ENCODE measurements at regions not wholly inside any gene's neighbourhood (a gene's known extent, or its start where the extent isn't known, plus 50 kb on each side); places are given as distances from the start of the nearest gene placed in this dataset.

DNA sequence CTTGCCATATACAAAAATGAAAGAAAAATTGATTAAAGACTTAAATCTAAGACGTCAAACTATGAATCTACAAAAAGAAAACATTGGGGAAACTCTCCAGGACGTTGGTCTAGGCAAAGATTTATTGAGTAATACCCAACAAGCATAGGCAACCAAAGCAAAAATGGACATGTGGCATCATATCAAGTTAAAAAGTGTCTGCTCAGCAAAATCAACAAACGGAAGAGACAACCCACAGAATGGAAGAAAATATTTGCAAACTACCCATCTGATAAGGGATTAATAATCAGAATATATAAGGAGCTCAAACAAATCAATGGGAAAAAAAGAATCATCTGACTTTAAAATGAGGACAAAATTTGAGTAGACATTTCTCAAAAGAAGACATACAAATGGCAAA, 160.9 kb downstream of the DCLK3 start:
- H3K79me2 ChIP-seq (ENCODE audit: control insufficient read depth, insufficient read depth, low read length) = no peaks in the 10 kb centered on the region
- ATAC-seq (no peak), DNase-seq (ENCODE audit: low read depth, low spot score) (no peak), FAIRE-seq (no peak)
- intact Hi-C loops (cut with micrococcal nuclease; ENCODE audit: unreplicated experiment) (no loop called here), in situ Hi-C loops (cut with MboI) (no loop called here)
- H2AFZ ChIP-seq (ENCODE audit: control insufficient read depth, low read depth, low read length) = no peak overlapping the region
- no peaks in the 10 kb centered on the region for H3K4me1 ChIP-seq (ENCODE audit: control insufficient read depth, insufficient read depth, low read length)
- no peak overlapping the region for H3K4me2 ChIP-seq (ENCODE audit: control insufficient read depth, insufficient read depth)
- ChIA-PET SMC1A (ENCODE audit: uncharacterized antibody, unreplicated experiment) (interaction anchor here (0.6 kb wide), 1 partner anchor 668 kb away, joined by 3 read pairs; no protein-coding TSS in a partner anchor), POLR2A (no interaction called here), CTCF (no interaction called here), RAD21 (ENCODE audit: unreplicated experiment) (no interaction called here)
- no TSS peak for BruUV-seq (replicated peaks)
- H3K9me3 ChIP-seq (replicated peaks; ENCODE audit: control insufficient read depth, insufficient read depth, low read length) = no peaks in the 10 kb centered on the region
- WGBS (ENCODE audit: insufficient coverage, insufficient replicate concordance, low lambda C conversion rate, missing lambda C conversion rate) = 0% methylated on average over 3 of the region's 3 CpGs
- no peak overlapping the region for H3K9ac ChIP-seq (ENCODE audit: control insufficient read depth, insufficient read depth, low read length)
- H3K27me3 ChIP-seq (replicated peaks in 1 of 2; ENCODE audit: control insufficient read depth in 2 of 2, insufficient read depth in 2 of 2, low read length in 1 of 2) = no peaks in the 10 kb centered on the region
- no peaks in the 10 kb centered on the region for H3K36me3 ChIP-seq (ENCODE audit: control insufficient read depth in 2 of 2, insufficient read depth in 2 of 2, low read length in 1 of 2)
- no peaks in the 10 kb centered on the region for H4K20me1 ChIP-seq (ENCODE audit: control insufficient read depth, insufficient read depth)
- H3K27ac ChIP-seq (ENCODE audit: control insufficient read depth, insufficient read depth) = no peak overlapping the region
- no peak overlapping the region for H3K4me3 ChIP-seq
- TF ChIP-seq, protein P1, sequence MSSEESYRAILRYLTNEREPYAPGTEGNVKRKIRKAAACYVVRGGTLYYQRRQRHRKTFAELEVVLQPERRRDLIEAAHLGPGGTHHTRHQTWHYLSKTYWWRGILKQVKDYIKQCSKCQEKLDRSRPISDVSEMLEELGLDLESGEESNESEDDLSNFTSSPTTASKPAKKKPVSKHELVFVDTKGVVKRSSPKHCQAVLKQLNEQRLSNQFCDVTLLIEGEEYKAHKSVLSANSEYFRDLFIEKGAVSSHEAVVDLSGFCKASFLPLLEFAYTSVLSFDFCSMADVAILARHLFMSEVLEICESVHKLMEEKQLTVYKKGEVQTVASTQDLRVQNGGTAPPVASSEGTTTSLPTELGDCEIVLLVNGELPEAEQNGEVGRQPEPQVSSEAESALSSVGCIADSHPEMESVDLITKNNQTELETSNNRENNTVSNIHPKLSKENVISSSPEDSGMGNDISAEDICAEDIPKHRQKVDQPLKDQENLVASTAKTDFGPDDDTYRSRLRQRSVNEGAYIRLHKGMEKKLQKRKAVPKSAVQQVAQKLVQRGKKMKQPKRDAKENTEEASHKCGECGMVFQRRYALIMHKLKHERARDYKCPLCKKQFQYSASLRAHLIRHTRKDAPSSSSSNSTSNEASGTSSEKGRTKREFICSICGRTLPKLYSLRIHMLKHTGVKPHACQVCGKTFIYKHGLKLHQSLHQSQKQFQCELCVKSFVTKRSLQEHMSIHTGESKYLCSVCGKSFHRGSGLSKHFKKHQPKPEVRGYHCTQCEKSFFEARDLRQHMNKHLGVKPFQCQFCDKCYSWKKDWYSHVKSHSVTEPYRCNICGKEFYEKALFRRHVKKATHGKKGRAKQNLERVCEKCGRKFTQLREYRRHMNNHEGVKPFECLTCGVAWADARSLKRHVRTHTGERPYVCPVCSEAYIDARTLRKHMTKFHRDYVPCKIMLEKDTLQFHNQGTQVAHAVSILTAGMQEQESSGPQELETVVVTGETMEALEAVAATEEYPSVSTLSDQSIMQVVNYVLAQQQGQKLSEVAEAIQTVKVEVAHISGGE (CRISPR knock-in tag; IDR thresholded peaks at IDR 0.05) = no peak
- TF ChIP-seq SPI1 (IDR thresholded peaks at IDR 0.05; ENCODE audit: borderline replicate concordance, insufficient read depth, low read depth, low read length) (no peak), GABPA (IDR thresholded peaks at IDR 0.05; ENCODE audit: low read depth) (no peak), CHD4 (IDR thresholded peaks at IDR 0.05) (no peak), SMARCA5 (IDR thresholded peaks at IDR 0.05) (no peak), CREM (IDR thresholded peaks at IDR 0.05; ENCODE audit: low read depth) (no peak), CBX5 (IDR thresholded peaks at IDR 0.05; ENCODE audit: low read depth) (no peak), MTA2 (IDR thresholded peaks at IDR 0.05; ENCODE audit: low read depth) (no peak), IKZF2 (IDR thresholded peaks at IDR 0.05) (no peak), SMAD5 (IDR thresholded peaks at IDR 0.05; ENCODE audit: low read depth) (no peak)
- TF ChIP-seq, protein P2, sequence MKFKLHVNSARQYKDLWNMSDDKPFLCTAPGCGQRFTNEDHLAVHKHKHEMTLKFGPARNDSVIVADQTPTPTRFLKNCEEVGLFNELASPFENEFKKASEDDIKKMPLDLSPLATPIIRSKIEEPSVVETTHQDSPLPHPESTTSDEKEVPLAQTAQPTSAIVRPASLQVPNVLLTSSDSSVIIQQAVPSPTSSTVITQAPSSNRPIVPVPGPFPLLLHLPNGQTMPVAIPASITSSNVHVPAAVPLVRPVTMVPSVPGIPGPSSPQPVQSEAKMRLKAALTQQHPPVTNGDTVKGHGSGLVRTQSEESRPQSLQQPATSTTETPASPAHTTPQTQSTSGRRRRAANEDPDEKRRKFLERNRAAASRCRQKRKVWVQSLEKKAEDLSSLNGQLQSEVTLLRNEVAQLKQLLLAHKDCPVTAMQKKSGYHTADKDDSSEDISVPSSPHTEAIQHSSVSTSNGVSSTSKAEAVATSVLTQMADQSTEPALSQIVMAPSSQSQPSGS (IDR thresholded peaks at IDR 0.05; ENCODE audit: low read length) = no peak
- TF ChIP-seq, protein P3, sequence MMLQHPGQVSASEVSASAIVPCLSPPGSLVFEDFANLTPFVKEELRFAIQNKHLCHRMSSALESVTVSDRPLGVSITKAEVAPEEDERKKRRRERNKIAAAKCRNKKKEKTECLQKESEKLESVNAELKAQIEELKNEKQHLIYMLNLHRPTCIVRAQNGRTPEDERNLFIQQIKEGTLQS (IDR thresholded peaks at IDR 0.05; ENCODE audit: borderline replicate concordance, extremely low read depth, low read depth, low read length) = no peak
- TF ChIP-seq, protein P4, sequence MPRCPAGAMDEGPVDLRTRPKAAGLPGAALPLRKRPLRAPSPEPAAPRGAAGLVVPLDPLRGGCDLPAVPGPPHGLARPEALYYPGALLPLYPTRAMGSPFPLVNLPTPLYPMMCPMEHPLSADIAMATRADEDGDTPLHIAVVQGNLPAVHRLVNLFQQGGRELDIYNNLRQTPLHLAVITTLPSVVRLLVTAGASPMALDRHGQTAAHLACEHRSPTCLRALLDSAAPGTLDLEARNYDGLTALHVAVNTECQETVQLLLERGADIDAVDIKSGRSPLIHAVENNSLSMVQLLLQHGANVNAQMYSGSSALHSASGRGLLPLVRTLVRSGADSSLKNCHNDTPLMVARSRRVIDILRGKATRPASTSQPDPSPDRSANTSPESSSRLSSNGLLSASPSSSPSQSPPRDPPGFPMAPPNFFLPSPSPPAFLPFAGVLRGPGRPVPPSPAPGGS (IDR thresholded peaks at IDR 0.05; ENCODE audit: borderline replicate concordance, insufficient read depth, low read depth, low read length, poor library complexity, severe bottlenecking) = no peak
- TF ChIP-seq, protein P5, sequence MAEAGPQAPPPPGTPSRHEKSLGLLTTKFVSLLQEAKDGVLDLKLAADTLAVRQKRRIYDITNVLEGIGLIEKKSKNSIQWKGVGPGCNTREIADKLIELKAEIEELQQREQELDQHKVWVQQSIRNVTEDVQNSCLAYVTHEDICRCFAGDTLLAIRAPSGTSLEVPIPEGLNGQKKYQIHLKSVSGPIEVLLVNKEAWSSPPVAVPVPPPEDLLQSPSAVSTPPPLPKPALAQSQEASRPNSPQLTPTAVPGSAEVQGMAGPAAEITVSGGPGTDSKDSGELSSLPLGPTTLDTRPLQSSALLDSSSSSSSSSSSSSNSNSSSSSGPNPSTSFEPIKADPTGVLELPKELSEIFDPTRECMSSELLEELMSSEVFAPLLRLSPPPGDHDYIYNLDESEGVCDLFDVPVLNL (IDR thresholded peaks at IDR 0.05; ENCODE audit: low read depth, low read length) = no peak

All from GM12878 (cell line).